C1 segment of cervical spinal cord (tissue), 14 donors: ENCODE measurements at regions not wholly inside any gene's neighbourhood (a gene's known extent, or its start where the extent isn't known, plus 50 kb on each side); places are given as distances from the start of the nearest gene placed in this dataset.

Source experiments
- DNase-seq, 14 donors: peaks; one replicate each; lab custom pipeline; 2025; lab: John Stamatoyannopoulos, UW

DNA sequence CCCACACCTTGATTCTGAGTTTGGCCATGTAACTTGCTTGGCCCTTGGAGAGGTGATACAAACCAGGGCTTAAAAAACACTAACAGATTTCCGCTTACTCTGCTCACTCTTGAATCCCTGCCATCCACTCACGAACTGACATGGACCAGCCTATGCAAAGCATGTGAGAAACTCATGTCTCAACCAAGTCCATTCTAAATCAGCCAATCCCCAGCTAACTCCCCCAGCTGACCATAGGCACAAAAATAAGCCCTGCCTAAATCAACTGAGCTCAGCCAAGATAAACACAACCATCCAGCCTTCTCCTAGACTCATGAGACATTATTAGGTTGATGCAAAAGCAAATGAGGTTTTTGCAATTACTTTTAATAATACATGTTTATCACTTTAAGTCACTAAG is 353.9 kb upstream of the TBX3 start:
- DNase-seq, result no peak

GRCh38 chr12:115035535-115036107 is 351.6 kb upstream of the TBX3 start:
- no peak for DNase-seq

DNA sequence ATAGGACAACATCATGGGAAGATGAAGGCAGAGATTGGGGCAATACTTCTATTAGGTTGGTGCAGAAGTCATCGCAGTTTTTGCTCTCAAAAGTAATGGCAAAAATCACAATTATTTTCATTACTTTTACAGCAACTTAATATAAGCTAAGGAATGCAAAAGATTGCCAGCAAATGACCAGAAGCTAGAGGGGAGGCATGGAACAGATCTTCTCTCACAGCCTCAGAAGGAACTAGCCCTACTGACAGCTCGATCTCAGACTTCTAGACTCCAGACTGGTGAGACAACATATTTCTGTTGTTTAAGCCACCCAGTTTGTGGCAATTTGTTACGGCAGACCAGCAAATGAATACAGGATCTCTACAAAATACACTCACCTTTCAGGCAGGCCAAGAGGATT is 348.5 kb upstream of the TBX3 start:
- DNase-seq, result no peak

GRCh38 chr12:115030017-115030416 is 346.0 kb upstream of the TBX3 start:
- no peak for DNase-seq

- no peak for DNase-seq
These were observed 340.6 kb upstream of the TBX3 start for GRCh38 chr12:115024531-115024930.

GRCh38 chr12:115023279-115024265 is 339.6 kb upstream of the TBX3 start:
- peak in 1 of 14 donors; percentile 57 for DNase-seq

DNA sequence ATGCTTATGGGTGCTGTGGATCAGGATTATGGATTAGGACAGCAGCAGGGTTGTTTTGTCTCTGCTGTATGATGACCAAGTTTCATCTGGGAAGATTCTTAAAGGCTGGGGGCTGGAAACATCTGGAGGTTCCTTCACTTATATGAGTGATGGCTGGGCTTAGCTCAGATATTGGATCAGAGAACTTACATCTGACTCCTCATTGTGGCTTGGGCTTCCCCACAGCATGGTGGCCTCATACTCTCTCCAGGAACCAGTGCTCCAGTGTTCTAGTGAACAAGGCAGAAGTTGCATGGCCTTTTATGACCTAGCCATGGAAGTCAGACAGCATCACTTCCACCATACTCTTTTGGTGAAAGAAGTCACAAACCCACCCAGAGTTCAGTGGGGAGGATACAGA is 336.1 kb upstream of the TBX3 start:
- DNase-seq, result no peak

GRCh38 chr12:115017346-115017745 is 333.4 kb upstream of the TBX3 start:
- DNase-seq, result no peak

DNA sequence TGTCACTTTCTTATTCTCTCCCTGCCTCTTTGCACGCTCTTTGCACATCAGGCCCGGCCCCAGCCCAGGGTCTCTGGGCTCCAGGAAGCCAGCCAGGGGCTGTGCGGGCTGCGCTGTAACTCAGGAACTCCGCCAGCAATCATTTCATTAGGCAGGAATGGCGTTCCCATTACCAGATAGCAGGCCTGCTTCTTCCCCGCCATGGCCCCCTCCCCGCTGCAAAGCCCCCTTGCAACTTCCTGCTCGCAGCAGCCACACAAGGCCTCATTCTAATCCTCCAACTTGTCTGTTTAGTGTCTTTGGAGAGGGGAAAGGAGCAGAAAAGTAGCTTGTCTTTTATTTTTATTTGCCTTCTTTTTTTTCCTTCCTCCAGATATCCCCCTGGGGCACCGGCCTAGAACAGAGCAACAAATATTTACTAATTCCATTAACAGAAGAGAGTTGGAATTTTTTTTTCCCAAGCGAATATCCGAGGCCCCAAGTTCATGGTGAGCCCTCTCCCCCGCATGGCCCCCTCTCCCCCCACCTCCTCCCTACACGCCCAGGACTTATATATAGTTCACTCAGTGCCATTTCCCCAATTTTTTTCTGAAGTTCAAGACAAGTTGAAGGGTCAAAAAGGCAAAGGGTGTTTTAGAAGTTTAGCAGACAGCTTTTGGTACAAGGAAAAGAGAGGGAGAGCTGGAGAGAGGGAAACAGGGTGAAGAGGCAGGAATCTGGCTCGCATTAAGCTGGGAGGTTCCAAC is 329.4 kb upstream of the TBX3 start:
- DNase-seq, result no peak

- DNase-seq, result no peak
These were observed 328.9 kb upstream of the TBX3 start for GRCh38 chr12:115012861-115013235.

DNA sequence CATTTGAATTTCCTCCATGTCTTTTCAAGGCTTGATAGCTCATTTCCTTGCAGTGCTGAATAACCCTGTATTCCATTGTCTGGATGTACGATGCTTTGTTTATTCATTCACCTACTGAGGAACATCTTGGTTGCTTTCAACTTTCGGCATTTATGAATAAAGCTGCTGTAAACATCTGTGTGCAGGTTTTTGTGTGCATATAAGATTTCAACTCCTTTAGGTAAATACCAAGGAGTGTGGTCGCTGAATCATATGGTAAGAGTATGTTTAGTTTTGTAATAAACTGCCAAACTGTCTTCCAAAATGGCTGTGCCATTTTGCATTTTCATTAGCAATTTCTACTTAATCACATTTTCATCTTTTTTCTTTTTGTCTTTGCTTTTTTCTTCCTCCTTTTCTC is 327.7 kb upstream of the TBX3 start:
- no peak for DNase-seq

DNA sequence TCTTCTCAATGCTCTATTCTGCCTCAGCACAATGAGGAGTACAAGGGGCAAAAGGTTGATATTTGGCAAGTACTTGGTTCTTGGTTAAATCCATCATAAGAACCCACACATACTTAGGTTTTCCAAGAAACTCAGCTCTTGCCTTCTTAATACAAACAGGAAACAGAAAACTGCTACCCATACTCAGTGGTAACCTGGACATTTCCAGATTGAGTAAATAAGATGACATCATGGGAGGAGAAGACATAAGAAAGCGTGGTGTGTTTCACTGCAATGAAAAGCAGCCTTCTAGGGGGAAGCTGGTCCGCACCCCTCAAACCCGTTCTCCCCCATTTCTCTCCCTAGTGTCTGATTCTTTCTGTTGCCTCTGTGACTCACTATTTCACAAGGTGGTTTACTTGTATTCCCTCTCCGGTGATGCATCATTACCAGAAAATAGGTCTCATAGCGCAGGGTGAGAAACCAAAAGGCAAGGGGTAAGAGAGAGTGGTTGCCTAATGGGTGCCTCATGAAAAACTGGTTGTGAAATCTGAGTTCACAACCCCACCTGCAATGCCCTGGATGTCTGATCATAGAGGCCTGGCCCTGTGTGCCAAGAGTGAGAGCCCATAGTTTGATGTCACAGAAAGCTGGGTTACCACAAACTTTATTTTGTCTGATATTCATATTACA is 326.5 kb upstream of the TBX3 start:
- no peak for DNase-seq

DNA sequence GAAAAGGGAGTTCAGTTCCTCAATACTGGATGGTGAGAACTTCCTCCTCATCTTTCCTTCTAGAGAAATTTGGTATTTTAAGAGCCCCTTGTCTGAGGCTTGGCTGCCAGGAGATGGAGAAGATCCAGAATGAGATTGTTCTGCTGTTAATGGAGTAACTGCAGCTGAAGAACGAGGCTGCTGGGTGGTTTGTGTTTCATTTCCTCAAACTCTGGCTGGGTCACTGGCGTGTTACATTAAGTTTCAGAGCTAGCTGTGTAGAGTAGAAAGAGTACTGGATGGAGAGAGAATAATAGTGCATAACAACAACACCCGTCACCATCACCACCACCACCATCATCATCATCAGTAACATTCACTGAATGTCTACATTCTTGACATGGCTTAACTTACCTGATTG is 325.0 kb upstream of the TBX3 start:
- DNase-seq, result no peak

DNA sequence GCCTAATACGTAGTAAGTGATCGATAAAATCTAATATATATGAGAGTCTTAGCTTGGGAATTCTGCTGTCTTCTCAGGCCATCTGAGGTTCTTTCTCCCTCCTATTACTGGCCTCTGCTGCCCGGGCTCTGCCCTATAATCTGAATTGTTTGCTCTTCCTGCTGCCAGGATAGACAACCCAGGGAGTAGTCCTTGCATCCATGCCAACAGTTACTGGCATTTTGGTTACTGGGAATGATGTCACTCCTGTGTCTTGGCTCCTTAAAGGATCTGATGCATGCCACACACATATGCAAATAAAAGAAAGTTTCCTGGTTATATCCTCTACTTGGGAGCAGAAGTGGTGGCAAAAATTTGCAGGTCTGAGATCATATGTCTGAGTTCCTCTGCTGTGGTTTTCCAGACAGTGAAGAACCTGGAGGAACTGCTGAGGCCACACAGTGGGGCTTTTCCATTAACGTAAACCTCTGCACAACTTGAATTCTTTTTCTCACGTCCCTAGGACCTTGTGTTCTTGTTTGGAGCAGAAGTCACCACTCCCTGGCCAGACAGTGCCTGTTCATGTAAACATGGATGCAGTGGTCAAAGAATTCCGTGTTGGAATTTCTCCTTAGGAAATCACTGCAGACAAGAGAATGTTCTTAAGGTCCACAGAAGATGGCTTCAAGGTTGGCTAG is 320.6 kb upstream of the TBX3 start:
- peak in 1 of 14 donors; percentile 1 for DNase-seq

GRCh38 chr12:115002434-115002833 is 318.5 kb upstream of the TBX3 start:
- DNase-seq, result no peak

- DNase-seq, result no peak
These were observed 317.7 kb upstream of the TBX3 start for GRCh38 chr12:115001571-115002180.

DNA sequence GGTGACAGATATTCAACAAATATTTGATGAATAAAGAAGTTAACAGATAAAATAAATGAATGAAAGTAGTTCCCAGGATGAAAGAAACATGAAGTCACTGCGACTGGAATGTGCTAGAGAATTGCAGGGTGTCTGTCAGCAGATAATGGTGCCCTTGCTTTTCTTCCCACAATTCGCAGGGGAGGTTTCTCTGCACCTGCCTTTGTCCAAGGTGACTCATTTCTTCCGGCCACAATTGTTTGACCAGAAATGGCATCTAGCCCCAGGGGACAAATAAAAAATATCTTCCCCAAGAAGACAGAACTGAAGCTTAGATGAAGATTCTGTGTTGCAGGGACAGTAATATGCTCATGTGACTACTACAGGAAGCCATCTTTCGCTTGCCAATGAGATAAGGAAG is 316.1 kb upstream of the TBX3 start:
- no peak for DNase-seq

GRCh38 chr12:114998750-114999128 is 314.8 kb upstream of the TBX3 start:
- DNase-seq, result no peak

GRCh38 chr12:114998118-114998749 is 314.3 kb upstream of the TBX3 start:
- no peak for DNase-seq

DNA sequence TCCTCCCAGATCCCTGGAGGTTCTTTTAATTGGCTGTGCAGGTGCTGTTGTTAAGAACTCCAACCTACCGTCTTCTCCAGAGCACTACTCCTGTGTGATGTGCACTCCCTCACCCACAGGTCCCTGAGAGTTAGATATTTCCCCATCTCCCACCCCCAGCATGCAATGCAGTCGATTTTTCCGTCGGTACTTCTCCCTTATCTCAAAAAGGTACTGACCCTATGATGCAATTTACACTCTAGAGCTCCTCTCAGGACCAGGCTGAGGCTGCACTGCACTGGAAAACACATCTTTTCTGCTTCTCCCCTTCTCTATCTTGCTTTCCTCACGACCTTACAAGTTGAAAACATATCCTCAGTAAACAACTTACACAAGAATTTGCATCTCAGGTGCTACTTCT is 312.4 kb upstream of the TBX3 start:
- no peak for DNase-seq
